H9 (cell line): ENCODE measurements at regions not wholly inside any gene's neighbourhood (a gene's known extent, or its start where the extent isn't known, plus 50 kb on each side); places are given as distances from the start of the nearest gene placed in this dataset.

Experiments used
- DNase-seq: peaks from one replicate; pipeline ENCODE4 v3.0.0-alpha.2; 2017
- H2AFZ ChIP-seq: one replicate; pipeline ENCODE4 v1.6.1; 2013; ENCODE audit warnings: mild to moderate bottlenecking, low read length, control low read depth, moderate library complexity
- H2AK5ac ChIP-seq: 2 replicates; pipeline ENCODE4 v1.6.1; 2013; ENCODE audit warnings: low read length, control low read depth, mixed read lengths; ENCODE audit not compliant: insufficient read length
- H2BK120ac ChIP-seq: one replicate; pipeline ENCODE4 v1.6.1; 2013; ENCODE audit warnings: low read depth, mild to moderate bottlenecking, low read length, control low read depth, inconsistent platforms; ENCODE audit not compliant: poor library complexity, severe bottlenecking
- H2BK12ac ChIP-seq: 2 replicates; pipeline ENCODE4 v1.6.1; 2013; ENCODE audit warnings: low read length, control low read depth, mixed read lengths, low read depth; ENCODE audit not compliant: insufficient read length
- H2BK15ac ChIP-seq: 2 replicates; pipeline ENCODE4 v1.6.1; 2013; ENCODE audit warnings: low read depth, low read length, control low read depth
- H2BK20ac ChIP-seq: one replicate; pipeline ENCODE4 v1.6.1; 2013; ENCODE audit warnings: low read depth, mild to moderate bottlenecking, low read length, control low read depth, inconsistent platforms; ENCODE audit not compliant: poor library complexity, severe bottlenecking
- H2BK5ac ChIP-seq: 2 replicates; pipeline ENCODE4 v1.6.1; 2013; ENCODE audit warnings: low read length, control low read depth, mixed read lengths; ENCODE audit not compliant: insufficient read length
- H3K14ac ChIP-seq: 2 replicates; pipeline ENCODE4 v1.6.1; 2013; ENCODE audit warnings: low read length, control low read depth; ENCODE audit not compliant: insufficient read depth
- H3K18ac ChIP-seq: 2 replicates; pipeline ENCODE4 v1.6.1; 2013; ENCODE audit warnings: low read depth, mild to moderate bottlenecking, mixed read lengths, low read length, control low read depth; ENCODE audit not compliant: insufficient read length
- H3K23ac ChIP-seq: 2 replicates; pipeline ENCODE4 v1.6.1; 2013; ENCODE audit warnings: low read length, control low read depth, mixed read lengths, low read depth; ENCODE audit not compliant: insufficient read length
- H3K23me2 ChIP-seq: 2 replicates; pipeline ENCODE4 v1.6.1; 2013; ENCODE audit warnings: low read depth, mild to moderate bottlenecking, mixed read lengths, low read length, control low read depth; ENCODE audit not compliant: insufficient read length, poor library complexity, severe bottlenecking
- H3K27ac ChIP-seq: 2 replicates; pipeline ENCODE4 v1.5.1; 2013; ENCODE audit warnings: low read length, control low read depth, mixed read lengths, low read depth; ENCODE audit not compliant: insufficient read length
- H3K27me3 ChIP-seq: 2 replicates; pipeline ENCODE4 v1.6.1; 2013; ENCODE audit warnings: low read length, control low read depth, inconsistent platforms; ENCODE audit not compliant: insufficient read depth
- H3K4ac ChIP-seq: 2 replicates; pipeline ENCODE4 v1.6.1; 2013; ENCODE audit warnings: low read depth, mild to moderate bottlenecking, control low read depth, inconsistent platforms, low read length, moderate library complexity
- H3K4me1 ChIP-seq: 2 replicates; pipeline ENCODE4 v1.6.1; 2013; ENCODE audit warnings: low read length, control low read depth, inconsistent platforms; ENCODE audit not compliant: insufficient read depth
- H3K4me2 ChIP-seq: 2 replicates; pipeline ENCODE4 v1.6.1; 2013; ENCODE audit warnings: low read length, control low read depth, mixed read lengths; ENCODE audit not compliant: insufficient read length, insufficient read depth
- H3K56ac ChIP-seq: 2 replicates; pipeline ENCODE4 v1.6.1; 2013; ENCODE audit warnings: low read depth, mild to moderate bottlenecking, mixed read lengths, low read length, control low read depth; ENCODE audit not compliant: insufficient read length
- H3K79me1 ChIP-seq: 2 replicates; pipeline ENCODE4 v1.6.1; 2013; ENCODE audit warnings: low read depth, mild to moderate bottlenecking, moderate library complexity, low read length, control low read depth, inconsistent platforms; ENCODE audit not compliant: insufficient read depth, poor library complexity, severe bottlenecking
- H3K79me2 ChIP-seq: 2 replicates; pipeline ENCODE4 v1.6.1; 2013; ENCODE audit warnings: low read length, control low read depth, inconsistent platforms; ENCODE audit not compliant: insufficient read depth
- H3K9ac ChIP-seq: 2 replicates; pipeline ENCODE4 v1.6.1; 2013; ENCODE audit warnings: low read length, control low read depth, mixed read lengths; ENCODE audit not compliant: insufficient read length; ENCODE audit errors: extremely low read depth
- H3K9me3 ChIP-seq: one replicate; pipeline ENCODE4 v1.6.1; 2013; ENCODE audit warnings: low read depth, low read length, inconsistent platforms; ENCODE audit not compliant: control insufficient read depth
- H3T11ph ChIP-seq: one replicate; pipeline ENCODE4 v1.6.1; 2013; ENCODE audit warnings: mild to moderate bottlenecking, low read length, control low read depth, inconsistent platforms
- H4K20me1 ChIP-seq: one replicate; pipeline ENCODE4 v1.6.1; 2013; ENCODE audit not compliant: control insufficient read depth, insufficient read length, insufficient read depth
- H4K5ac ChIP-seq: 2 replicates; pipeline ENCODE4 v1.6.1; 2013; ENCODE audit warnings: low read depth, mild to moderate bottlenecking, mixed read lengths, low read length, control low read depth; ENCODE audit not compliant: insufficient read length
- H4K8ac ChIP-seq: replicated peaks from 2 replicates; pipeline ENCODE4 v1.6.1; 2013; ENCODE audit warnings: low read length, control low read depth, mixed read lengths, low read depth; ENCODE audit not compliant: insufficient read length
- H4K91ac ChIP-seq: 2 replicates; pipeline ENCODE4 v1.6.1; 2013; ENCODE audit warnings: low read depth, mild to moderate bottlenecking, moderate library complexity, mixed read lengths, low read length, control low read depth; ENCODE audit not compliant: insufficient read length
- H3K27ac Mint-ChIP-seq, 3 experiments: 2 replicates in 2 of 3; 3 replicates in 1 of 3; pipeline ENCODE4 v1.8.0; 2020 to 2021; ENCODE audit warnings: mixed read lengths in 3 of 3, mild to moderate bottlenecking in 1 of 3, moderate library complexity in 1 of 3
- H3K27me3 Mint-ChIP-seq: 2 replicates; pipeline ENCODE4 v1.8.0; 2021; ENCODE audit warnings: low read depth, mild to moderate bottlenecking, moderate library complexity, mixed read lengths
- H3K36me3 Mint-ChIP-seq, 3 experiments: 2 replicates in 2 of 3; 3 replicates in 1 of 3; pipeline ENCODE4 v1.8.0; 2020 to 2021; ENCODE audit warnings: low read depth in 3 of 3, mixed read lengths in 3 of 3; ENCODE audit not compliant: insufficient read depth in 1 of 3
- H3K4me1 Mint-ChIP-seq, 2 experiments: 2 replicates each; pipeline ENCODE4 v1.8.0; 2020; ENCODE audit warnings: mixed read lengths in 2 of 2
- H3K4me3 Mint-ChIP-seq, 2 experiments: 2 replicates in 1 of 2; 3 replicates in 1 of 2; pipeline ENCODE4 v1.8.0; 2020 to 2021; ENCODE audit warnings: mild to moderate bottlenecking in 2 of 2, mixed read lengths in 2 of 2, moderate library complexity in 1 of 2
- H3K9me3 Mint-ChIP-seq, 2 experiments: 2 replicates in 1 of 2; 3 replicates in 1 of 2; pipeline ENCODE4 v1.8.0; 2020; ENCODE audit warnings: mild to moderate bottlenecking in 2 of 2, mixed read lengths in 2 of 2, moderate library complexity in 1 of 2
- WGBS: extraction: QIAGEN DNeasy Blood & Tissue Kit; methylation state at CpG from one replicate; pipeline ENCODE4 v1.1.7; 2013; ENCODE audit warnings: missing lambda C conversion rate, low lambda C conversion rate, mixed read lengths; ENCODE audit not compliant: insufficient read length; ENCODE audit errors: extremely low coverage; 5-methylcytosine and 5-hydroxymethylcytosine counted together
- TF ChIP-seq, protein P1 (sequence below): fragments of 200-600 bp; sonication (generic); conservative IDR thresholded peaks from 3 replicates; pipeline ENCODE4 v1.8.0; 2021; ENCODE audit warnings: antibody characterized with exemption, mild to moderate bottlenecking

DNA sequence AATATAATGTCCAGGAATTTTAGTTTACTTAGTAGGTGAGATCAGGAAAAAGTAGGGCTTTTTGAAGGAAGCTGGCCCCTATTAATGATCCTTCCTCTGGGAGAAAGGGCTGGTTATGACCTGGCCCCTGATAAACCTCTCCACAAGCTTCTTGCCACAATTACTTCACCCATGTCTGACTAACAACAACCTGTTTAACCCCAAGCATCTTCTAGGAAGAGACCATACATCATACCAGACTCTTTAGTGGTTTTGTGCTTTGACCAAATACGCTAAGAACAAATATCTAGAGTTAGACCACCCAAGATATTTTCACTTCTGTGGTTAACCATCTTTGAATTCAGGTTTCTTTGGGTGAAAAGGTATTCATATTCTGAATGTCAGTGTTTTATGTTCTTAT lies 174.0 kb upstream of the SLC27A6 start:
- H4K91ac ChIP-seq = no peak overlapping the region
- WGBS = no CpG with 5 or more reads among the region's 1 CpG

More for the DNA sequence above, 174.0 kb upstream of the SLC27A6 start:
- Histone ChIP-seq H2AK5ac (no peak overlapping the region), H3T11ph (no peak overlapping the region), H3K4me1 (no peaks in the 10 kb centered on the region), H3K9ac (no peak overlapping the region), H4K20me1 (no peaks in the 10 kb centered on the region), H2BK12ac (no peak overlapping the region), H3K18ac (no peak overlapping the region), H4K8ac (no peak overlapping the region), H2BK5ac (no peak overlapping the region), H3K4me2 (no peak overlapping the region), H3K23ac (no peak overlapping the region), H3K79me2 (no peaks in the 10 kb centered on the region), H3K27ac (no peak overlapping the region), H2BK20ac (no peak overlapping the region), H3K56ac (no peak overlapping the region), H3K79me1 (no peaks in the 10 kb centered on the region), H2BK15ac (no peak overlapping the region), H3K27me3 (no peaks in the 10 kb centered on the region), H2BK120ac (no peak overlapping the region), H2AFZ (no peak overlapping the region), H3K14ac (no peak overlapping the region), H3K9me3 (no peaks in the 10 kb centered on the region), H3K23me2 (no peaks in the 10 kb centered on the region), H4K5ac (no peak overlapping the region), H3K4ac (no peak overlapping the region)
- no peak for DNase-seq
- Mint-ChIP-seq H3K9me3 (peaks cover 3 to 10% of the 10 kb centered on the region in 2 experiments; a peak in 4 of 5 replicates), H3K36me3 (peaks cover 0 to 6% (median 0%) of the 10 kb centered on the region in 3 experiments; a peak in 1 of 7 replicates), H3K27ac (no peak overlapping the region), H3K4me3 (no peak overlapping the region), H3K27me3 (no peaks in the 10 kb centered on the region), H3K4me1 (no peaks in the 10 kb centered on the region)
- TF ChIP-seq, protein P1, sequence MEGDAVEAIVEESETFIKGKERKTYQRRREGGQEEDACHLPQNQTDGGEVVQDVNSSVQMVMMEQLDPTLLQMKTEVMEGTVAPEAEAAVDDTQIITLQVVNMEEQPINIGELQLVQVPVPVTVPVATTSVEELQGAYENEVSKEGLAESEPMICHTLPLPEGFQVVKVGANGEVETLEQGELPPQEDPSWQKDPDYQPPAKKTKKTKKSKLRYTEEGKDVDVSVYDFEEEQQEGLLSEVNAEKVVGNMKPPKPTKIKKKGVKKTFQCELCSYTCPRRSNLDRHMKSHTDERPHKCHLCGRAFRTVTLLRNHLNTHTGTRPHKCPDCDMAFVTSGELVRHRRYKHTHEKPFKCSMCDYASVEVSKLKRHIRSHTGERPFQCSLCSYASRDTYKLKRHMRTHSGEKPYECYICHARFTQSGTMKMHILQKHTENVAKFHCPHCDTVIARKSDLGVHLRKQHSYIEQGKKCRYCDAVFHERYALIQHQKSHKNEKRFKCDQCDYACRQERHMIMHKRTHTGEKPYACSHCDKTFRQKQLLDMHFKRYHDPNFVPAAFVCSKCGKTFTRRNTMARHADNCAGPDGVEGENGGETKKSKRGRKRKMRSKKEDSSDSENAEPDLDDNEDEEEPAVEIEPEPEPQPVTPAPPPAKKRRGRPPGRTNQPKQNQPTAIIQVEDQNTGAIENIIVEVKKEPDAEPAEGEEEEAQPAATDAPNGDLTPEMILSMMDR = no peak
